ENCODE measurements at regions not wholly inside any gene's neighbourhood (a gene's known extent, or its start where the extent isn't known, plus 50 kb on each side); places are given as distances from the start of the nearest gene placed in this dataset.

DNA sequence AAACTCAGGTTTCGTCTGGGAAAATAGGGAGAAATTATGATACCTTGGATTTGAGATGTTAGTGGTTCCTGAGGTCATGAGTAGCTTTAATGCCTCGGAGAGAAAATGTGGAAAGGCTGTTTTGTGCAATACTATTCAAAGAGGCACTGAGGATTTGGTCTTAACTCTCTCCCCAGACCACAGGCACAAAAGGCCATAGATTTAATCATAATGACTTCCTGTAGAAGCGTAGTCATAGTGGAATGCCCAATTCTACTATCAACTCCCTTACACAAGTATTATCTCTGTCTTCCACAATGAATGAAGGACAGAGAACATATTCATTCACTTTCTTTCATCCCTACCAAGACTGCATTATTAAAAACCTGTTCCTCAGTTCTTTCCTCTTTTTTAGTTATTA, 153.0 kb upstream of the FTMT start:
- Histone ChIP-seq H2AK5ac (ENCODE audit: low read depth, low read length) (no peak overlapping the region), H3K4me2 (ENCODE audit: low read depth, low read length) (no peak overlapping the region), H3K27ac (ENCODE audit: insufficient read depth, low read length) (no peak overlapping the region), H2BK120ac (ENCODE audit: low read depth, low read length) (no peak overlapping the region), H2AK9ac (replicated peaks; ENCODE audit: low read depth, low read length, poor library complexity) (no peak overlapping the region), H4K91ac (ENCODE audit: insufficient read depth, low read depth, low read length) (no peak overlapping the region), H3K18ac (ENCODE audit: low read depth, low read length) (no peak overlapping the region), H3K79me1 (ENCODE audit: low read depth in 1 of 2, low read length in 2 of 2) (no peaks in the 10 kb centered on the region), H2BK20ac (ENCODE audit: low read depth, low read length) (no peak overlapping the region), H2BK5ac (ENCODE audit: low read depth, low read length, poor library complexity, severe bottlenecking) (no peak overlapping the region), H4K20me1 (ENCODE audit: insufficient read depth, low read length) (no peaks in the 10 kb centered on the region), H4K5ac (ENCODE audit: low read depth, low read length) (no peak overlapping the region), H3K4ac (ENCODE audit: low read depth, low read length) (no peak overlapping the region), H3K36me3 (ENCODE audit: control insufficient read depth, insufficient read depth, low read length) (no peaks in the 10 kb centered on the region), H3K56ac (ENCODE audit: extremely low read depth, insufficient read depth, low read length) (no peak overlapping the region), H2AFZ (replicated peaks; ENCODE audit: low read length, poor library complexity) (no peak overlapping the region), H3K27me3 (ENCODE audit: control insufficient read depth, insufficient read depth, low read length) (no peaks in the 10 kb centered on the region), H4K8ac (ENCODE audit: low read depth in 2 of 2, low read length in 2 of 2) (no peak overlapping the region), H3K9me1 (ENCODE audit: insufficient read depth, low read length) (no peaks in the 10 kb centered on the region), H3K4me1 (ENCODE audit: control insufficient read depth, insufficient read depth, low read length) (no peaks in the 10 kb centered on the region), H3K23ac (ENCODE audit: low read depth, low read length) (no peak overlapping the region), H2BK15ac (ENCODE audit: low read depth, low read length) (no peak overlapping the region), H3K9me3 (ENCODE audit: control insufficient read depth, insufficient read depth, low read length) (no peaks in the 10 kb centered on the region), H3K9ac (ENCODE audit: low read depth, low read length) (no peak overlapping the region), H3K14ac (replicated peaks; ENCODE audit: low read depth, low read length) (no peak overlapping the region), H3K4me3 (ENCODE audit: insufficient read depth, low read depth, low read length) (no peak overlapping the region)
- intact Hi-C loops (cut with micrococcal nuclease), result no loop called here
- TF ChIP-seq BHLHE40 (IDR thresholded peaks at IDR 0.05; ENCODE audit: low read depth, low read length) (no peak), RCOR1 (IDR thresholded peaks at IDR 0.05; ENCODE audit: insufficient replicate concordance, low read length) (no peak), POLR2A (IDR thresholded peaks at IDR 0.05; ENCODE audit: low read depth, low read length) (no peak), CEBPB (IDR thresholded peaks at IDR 0.05; ENCODE audit: low read depth, low read length) (no peak), CHD1 (IDR thresholded peaks at IDR 0.05; ENCODE audit: low read depth, low read length) (no peak), USF2 (IDR thresholded peaks at IDR 0.05; ENCODE audit: low read depth, low read length) (no peak), MXI1 (IDR thresholded peaks at IDR 0.05; ENCODE audit: borderline replicate concordance, low read depth, low read length) (no peak), RFX5 (IDR thresholded peaks at IDR 0.05; ENCODE audit: low read depth, low read length) (no peak), SMC3 (IDR thresholded peaks at IDR 0.05; ENCODE audit: low read depth, low read length) (no peak), NFE2L2 (IDR thresholded peaks at IDR 0.05; ENCODE audit: low read depth, low read length) (no peak), RAD21 (IDR thresholded peaks at IDR 0.05; ENCODE audit: low read length) (no peak), FOS (IDR thresholded peaks at IDR 0.05; ENCODE audit: low read depth, low read length) (no peak), MAZ (IDR thresholded peaks at IDR 0.05; ENCODE audit: borderline replicate concordance, low read depth, low read length) (no peak), MAFK (IDR thresholded peaks at IDR 0.05; ENCODE audit: low read depth, low read length) (no peak)
- TF ChIP-seq, protein P1, sequence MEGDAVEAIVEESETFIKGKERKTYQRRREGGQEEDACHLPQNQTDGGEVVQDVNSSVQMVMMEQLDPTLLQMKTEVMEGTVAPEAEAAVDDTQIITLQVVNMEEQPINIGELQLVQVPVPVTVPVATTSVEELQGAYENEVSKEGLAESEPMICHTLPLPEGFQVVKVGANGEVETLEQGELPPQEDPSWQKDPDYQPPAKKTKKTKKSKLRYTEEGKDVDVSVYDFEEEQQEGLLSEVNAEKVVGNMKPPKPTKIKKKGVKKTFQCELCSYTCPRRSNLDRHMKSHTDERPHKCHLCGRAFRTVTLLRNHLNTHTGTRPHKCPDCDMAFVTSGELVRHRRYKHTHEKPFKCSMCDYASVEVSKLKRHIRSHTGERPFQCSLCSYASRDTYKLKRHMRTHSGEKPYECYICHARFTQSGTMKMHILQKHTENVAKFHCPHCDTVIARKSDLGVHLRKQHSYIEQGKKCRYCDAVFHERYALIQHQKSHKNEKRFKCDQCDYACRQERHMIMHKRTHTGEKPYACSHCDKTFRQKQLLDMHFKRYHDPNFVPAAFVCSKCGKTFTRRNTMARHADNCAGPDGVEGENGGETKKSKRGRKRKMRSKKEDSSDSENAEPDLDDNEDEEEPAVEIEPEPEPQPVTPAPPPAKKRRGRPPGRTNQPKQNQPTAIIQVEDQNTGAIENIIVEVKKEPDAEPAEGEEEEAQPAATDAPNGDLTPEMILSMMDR (conservative IDR thresholded peaks at IDR 0.05; ENCODE audit: low read depth, low read length), result no peak
- TF ChIP-seq, protein P2, sequence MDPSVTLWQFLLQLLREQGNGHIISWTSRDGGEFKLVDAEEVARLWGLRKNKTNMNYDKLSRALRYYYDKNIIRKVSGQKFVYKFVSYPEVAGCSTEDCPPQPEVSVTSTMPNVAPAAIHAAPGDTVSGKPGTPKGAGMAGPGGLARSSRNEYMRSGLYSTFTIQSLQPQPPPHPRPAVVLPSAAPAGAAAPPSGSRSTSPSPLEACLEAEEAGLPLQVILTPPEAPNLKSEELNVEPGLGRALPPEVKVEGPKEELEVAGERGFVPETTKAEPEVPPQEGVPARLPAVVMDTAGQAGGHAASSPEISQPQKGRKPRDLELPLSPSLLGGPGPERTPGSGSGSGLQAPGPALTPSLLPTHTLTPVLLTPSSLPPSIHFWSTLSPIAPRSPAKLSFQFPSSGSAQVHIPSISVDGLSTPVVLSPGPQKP (IDR thresholded peaks at IDR 0.05; ENCODE audit: borderline replicate concordance, low read depth, low read length), result no peak
- ATAC-seq (ENCODE audit: low read depth) (no peak), DNase-seq (no peak)
- no TSS peak for BruUV-seq (replicated peaks)
- in situ Hi-C loops (cut with MboI; ENCODE audit: low sequenced_read_pairs), result no loop called here
- dilution Hi-C loops (cut with HindIII; ENCODE audit: low sequenced_read_pairs, unreplicated experiment), result no loop called here
- ChIA-PET CTCF (no interaction called here), POLR2A (ENCODE audit: unreplicated experiment) (no interaction called here)
- WGBS, 2 experiments (ENCODE audit: extremely low coverage in 2 of 2, insufficient read length in 1 of 2), result 83% methylated on average over 1 of the region's 3 CpGs; no CpG with 5 or more reads in 1 of the 2 experiments

Data from IMR-90 (cell line).